ENCODE measurements at regions not wholly inside any gene's neighbourhood (a gene's known extent, or its start where the extent isn't known, plus 50 kb on each side); places are given as distances from the start of the nearest gene placed in this dataset.

GRCh38 chr10:85026878-85027467, 698.6 kb downstream of the CCSER2 start:
- no peak for TF ChIP-seq CTCF (IDR thresholded peaks at IDR 0.05; ENCODE audit: insufficient read depth, low read depth, low read length)
- Histone ChIP-seq H3K4me3 (ENCODE audit: low read depth, low read length) (no peak overlapping the region), H3K36me3 (ENCODE audit: control insufficient read depth, insufficient read depth, low read length) (no peaks in the 10 kb centered on the region), H3K27me3 (ENCODE audit: control insufficient read depth, insufficient read depth, low read length) (no peaks in the 10 kb centered on the region)
- DNase-seq (ENCODE audit: low read depth), result no peak
- CTCF ChIA-PET, result no interaction called here
- POLR2A ChIA-PET, result no interaction called here

- ChIA-PET CTCF (no interaction called here), POLR2A (no interaction called here)
- no peaks in the 10 kb centered on the region for H3K27me3 ChIP-seq (ENCODE audit: control insufficient read depth, insufficient read depth, low read length)
- DNase-seq (ENCODE audit: low read depth), result no peak
- H3K36me3 ChIP-seq (ENCODE audit: control insufficient read depth, insufficient read depth, low read length), result no peaks in the 10 kb centered on the region
- TF ChIP-seq CTCF (IDR thresholded peaks at IDR 0.05; ENCODE audit: insufficient read depth, low read depth, low read length), result no peak
- no peak overlapping the region for H3K4me3 ChIP-seq (ENCODE audit: low read depth, low read length)
Observed at GRCh38 chr10:85032981-85033380, 704.6 kb downstream of the CCSER2 start.

- DNase-seq (ENCODE audit: low read depth), result no peak
- TF ChIP-seq CTCF (IDR thresholded peaks at IDR 0.05; ENCODE audit: insufficient read depth, low read depth, low read length), result no peak
- CTCF ChIA-PET, result interaction anchor here (0.7 kb wide), 1 partner anchor 44 kb away, joined by 3 read pairs; no protein-coding TSS in a partner anchor
- Histone ChIP-seq H3K27me3 (ENCODE audit: control insufficient read depth, insufficient read depth, low read length) (no peaks in the 10 kb centered on the region), H3K4me3 (ENCODE audit: low read depth, low read length) (no peak overlapping the region), H3K36me3 (ENCODE audit: control insufficient read depth, insufficient read depth, low read length) (no peaks in the 10 kb centered on the region)
- POLR2A ChIA-PET, result no interaction called here
Observed at GRCh38 chr10:85036661-85037060, 708.3 kb downstream of the CCSER2 start.

GRCh38 chr10:85039311-85039710, 710.9 kb downstream of the CCSER2 start:
- H3K27me3 ChIP-seq (ENCODE audit: control insufficient read depth, insufficient read depth, low read length), result no peaks in the 10 kb centered on the region
- ChIA-PET CTCF (no interaction called here), POLR2A (no interaction called here)
- no peak for DNase-seq (ENCODE audit: low read depth)
- no peak overlapping the region for H3K4me3 ChIP-seq (ENCODE audit: low read depth, low read length)
- no peaks in the 10 kb centered on the region for H3K36me3 ChIP-seq (ENCODE audit: control insufficient read depth, insufficient read depth, low read length)
- TF ChIP-seq CTCF (IDR thresholded peaks at IDR 0.05; ENCODE audit: insufficient read depth, low read depth, low read length), result no peak

- no peak for DNase-seq (ENCODE audit: low read depth)
- no peaks in the 10 kb centered on the region for H3K27me3 ChIP-seq (ENCODE audit: control insufficient read depth, insufficient read depth, low read length)
- ChIA-PET POLR2A (no interaction called here), CTCF (no interaction called here)
- no peak for TF ChIP-seq CTCF (IDR thresholded peaks at IDR 0.05; ENCODE audit: insufficient read depth, low read depth, low read length)
- H3K4me3 ChIP-seq (ENCODE audit: low read depth, low read length), result no peak overlapping the region
- no peaks in the 10 kb centered on the region for H3K36me3 ChIP-seq (ENCODE audit: control insufficient read depth, insufficient read depth, low read length)
Observed at GRCh38 chr10:85043207-85043606, 714.8 kb downstream of the CCSER2 start.
